ENCODE measurements at regions not wholly inside any gene's neighbourhood (a gene's known extent, or its start where the extent isn't known, plus 50 kb on each side); places are given as distances from the start of the nearest gene placed in this dataset.

DNA sequence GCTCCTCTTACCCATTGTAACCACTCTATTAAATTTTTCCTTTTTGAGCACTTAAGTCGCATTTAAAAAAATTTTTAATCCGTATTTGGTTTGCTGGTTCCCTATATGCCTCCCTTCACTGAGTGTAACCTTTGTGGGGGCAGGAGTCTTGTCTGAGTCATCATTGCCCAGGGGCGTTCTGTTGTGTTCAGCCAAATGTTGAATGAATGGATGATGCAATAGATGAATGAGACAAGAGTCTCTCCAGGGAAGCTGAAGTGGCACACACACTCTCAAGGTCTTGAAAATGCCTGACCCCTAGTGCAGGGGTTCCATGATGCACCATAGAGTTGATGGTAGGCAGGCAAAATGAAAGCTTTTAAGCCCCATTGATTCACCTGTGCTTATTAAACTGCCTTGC, 123.0 kb upstream of the RBFOX1 start:
- TF ChIP-seq, protein P1, sequence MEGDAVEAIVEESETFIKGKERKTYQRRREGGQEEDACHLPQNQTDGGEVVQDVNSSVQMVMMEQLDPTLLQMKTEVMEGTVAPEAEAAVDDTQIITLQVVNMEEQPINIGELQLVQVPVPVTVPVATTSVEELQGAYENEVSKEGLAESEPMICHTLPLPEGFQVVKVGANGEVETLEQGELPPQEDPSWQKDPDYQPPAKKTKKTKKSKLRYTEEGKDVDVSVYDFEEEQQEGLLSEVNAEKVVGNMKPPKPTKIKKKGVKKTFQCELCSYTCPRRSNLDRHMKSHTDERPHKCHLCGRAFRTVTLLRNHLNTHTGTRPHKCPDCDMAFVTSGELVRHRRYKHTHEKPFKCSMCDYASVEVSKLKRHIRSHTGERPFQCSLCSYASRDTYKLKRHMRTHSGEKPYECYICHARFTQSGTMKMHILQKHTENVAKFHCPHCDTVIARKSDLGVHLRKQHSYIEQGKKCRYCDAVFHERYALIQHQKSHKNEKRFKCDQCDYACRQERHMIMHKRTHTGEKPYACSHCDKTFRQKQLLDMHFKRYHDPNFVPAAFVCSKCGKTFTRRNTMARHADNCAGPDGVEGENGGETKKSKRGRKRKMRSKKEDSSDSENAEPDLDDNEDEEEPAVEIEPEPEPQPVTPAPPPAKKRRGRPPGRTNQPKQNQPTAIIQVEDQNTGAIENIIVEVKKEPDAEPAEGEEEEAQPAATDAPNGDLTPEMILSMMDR (IDR thresholded peaks at IDR 0.05): no peak
- TF ChIP-seq POLR2A (IDR thresholded peaks at IDR 0.05) (no peak), EP300 (IDR thresholded peaks at IDR 0.05) (no peak), POLR2AphosphoS5 (IDR thresholded peaks at IDR 0.05) (no peak)
